Neuronal stem cell (in vitro differentiated cells): ENCODE measurements at regions not wholly inside any gene's neighbourhood (a gene's known extent, or its start where the extent isn't known, plus 50 kb on each side); places are given as distances from the start of the nearest gene placed in this dataset.

Experiments used
- DNase-seq: peaks from one replicate; pipeline ENCODE4 v3.0.0-alpha.2; 2013; ENCODE audit warnings: low spot score
- H2AFZ ChIP-seq: one replicate; pipeline ENCODE4 v1.6.1; 2013; ENCODE audit warnings: mild to moderate bottlenecking, low read length, inconsistent platforms
- H2AK5ac ChIP-seq: 2 replicates; pipeline ENCODE4 v1.6.1; 2013; ENCODE audit warnings: low read depth, mild to moderate bottlenecking, inconsistent platforms, low read length, moderate library complexity, mixed read lengths
- H2BK120ac ChIP-seq: 2 replicates; pipeline ENCODE4 v1.6.1; 2013; ENCODE audit warnings: low read depth, mild to moderate bottlenecking, inconsistent platforms, low read length, moderate library complexity, mixed read lengths
- H2BK12ac ChIP-seq: one replicate; pipeline ENCODE4 v1.6.1; 2013; ENCODE audit warnings: low read length, inconsistent platforms
- H2BK15ac ChIP-seq: 2 replicates; pipeline ENCODE4 v1.6.1; 2013; ENCODE audit warnings: mild to moderate bottlenecking, low read length, inconsistent platforms, mixed read lengths
- H2BK5ac ChIP-seq: one replicate; pipeline ENCODE4 v1.6.1; 2013; ENCODE audit warnings: inconsistent platforms, mild to moderate bottlenecking, low read length, moderate library complexity
- H3K14ac ChIP-seq: one replicate; pipeline ENCODE4 v1.6.1; 2013; ENCODE audit warnings: low read length, inconsistent platforms
- H3K18ac ChIP-seq: 2 replicates; pipeline ENCODE4 v1.6.1; 2013; ENCODE audit warnings: low read length, inconsistent platforms
- H3K23ac ChIP-seq: 2 replicates; pipeline ENCODE4 v1.6.1; 2013; ENCODE audit warnings: low read depth, mild to moderate bottlenecking, mixed read lengths, low read length, inconsistent platforms; ENCODE audit not compliant: poor library complexity
- H3K27ac ChIP-seq: replicated peaks from 3 replicates; pipeline ENCODE4 v1.5.1; 2013; ENCODE audit warnings: low read length, inconsistent platforms
- H3K27me3 ChIP-seq, 3 experiments: 2 replicates each; pipeline ENCODE4 v1.6.1; 2013; ENCODE audit warnings: low read length in 3 of 3, mild to moderate bottlenecking in 2 of 3, inconsistent platforms in 1 of 3, low read depth in 1 of 3, mixed read lengths in 1 of 3, moderate library complexity in 1 of 3; ENCODE audit not compliant: control insufficient read depth in 3 of 3, insufficient read depth in 3 of 3
- H3K36me3 ChIP-seq, 2 donors: replicated peaks in 1 of 2; 2 replicates each; pipeline ENCODE4 v1.6.1; 2013; ENCODE audit warnings: low read length in 2 of 2; ENCODE audit not compliant: control insufficient read depth in 2 of 2, insufficient read depth in 2 of 2
- H3K4ac ChIP-seq: 2 replicates; pipeline ENCODE4 v1.6.1; 2013; ENCODE audit warnings: inconsistent platforms, mild to moderate bottlenecking, low read length, moderate library complexity
- H3K4me1 ChIP-seq, 2 donors: 1 replicate in 1 of 2; 2 replicates in 1 of 2; pipeline ENCODE4 v1.6.1; 2013; ENCODE audit warnings: low read length in 2 of 2, low read depth in 1 of 2; ENCODE audit not compliant: control insufficient read depth in 2 of 2, insufficient read depth in 1 of 2
- H3K4me2 ChIP-seq: one replicate; pipeline ENCODE4 v1.6.1; 2013; ENCODE audit warnings: mild to moderate bottlenecking, low read length, inconsistent platforms; ENCODE audit not compliant: insufficient read depth, poor library complexity, severe bottlenecking
- H3K4me3 ChIP-seq, 2 donors: 2 replicates each; pipeline ENCODE4 v1.5.1; 2013; ENCODE audit warnings: low read length in 2 of 2, mild to moderate bottlenecking in 2 of 2, inconsistent platforms in 1 of 2, moderate library complexity in 1 of 2
- H3K79me1 ChIP-seq: one replicate; pipeline ENCODE4 v1.6.1; 2013; ENCODE audit warnings: low read depth, mild to moderate bottlenecking, inconsistent platforms, low read length, moderate library complexity
- H3K9ac ChIP-seq: one replicate; pipeline ENCODE4 v1.6.1; 2013; ENCODE audit warnings: mild to moderate bottlenecking, low read depth, low read length, inconsistent platforms; ENCODE audit not compliant: poor library complexity
- H3K9me3 ChIP-seq, 2 donors: replicated peaks in 1 of 2; 2 replicates each; pipeline versions ENCODE3 to v1.6.1; 2013; ENCODE audit warnings: low read length in 2 of 2, mild to moderate bottlenecking in 2 of 2, inconsistent platforms in 1 of 2, low read depth in 1 of 2, mixed read lengths in 1 of 2, moderate library complexity in 1 of 2; ENCODE audit not compliant: control insufficient read depth in 2 of 2, insufficient read depth in 1 of 2
- H4K8ac ChIP-seq: one replicate; pipeline ENCODE4 v1.6.1; 2013; ENCODE audit warnings: low read depth, mild to moderate bottlenecking, inconsistent platforms, low read length, moderate library complexity
- H4K91ac ChIP-seq: one replicate; pipeline ENCODE4 v1.6.1; 2013; ENCODE audit warnings: low read length, low read depth, mild to moderate bottlenecking, inconsistent platforms; ENCODE audit not compliant: poor library complexity
- WGBS, 2 donors: extraction: QIAGEN DNeasy Blood & Tissue Kit; methylation state at CpG; one replicate each; pipeline ENCODE4 v1.1.7; 2013; ENCODE audit warnings: missing lambda C conversion rate in 2 of 2, mixed read lengths in 1 of 2; ENCODE audit not compliant: insufficient read length in 2 of 2, insufficient replicate concordance in 1 of 2; ENCODE audit errors: extremely low coverage in 2 of 2; 5-methylcytosine and 5-hydroxymethylcytosine counted together

DNA sequence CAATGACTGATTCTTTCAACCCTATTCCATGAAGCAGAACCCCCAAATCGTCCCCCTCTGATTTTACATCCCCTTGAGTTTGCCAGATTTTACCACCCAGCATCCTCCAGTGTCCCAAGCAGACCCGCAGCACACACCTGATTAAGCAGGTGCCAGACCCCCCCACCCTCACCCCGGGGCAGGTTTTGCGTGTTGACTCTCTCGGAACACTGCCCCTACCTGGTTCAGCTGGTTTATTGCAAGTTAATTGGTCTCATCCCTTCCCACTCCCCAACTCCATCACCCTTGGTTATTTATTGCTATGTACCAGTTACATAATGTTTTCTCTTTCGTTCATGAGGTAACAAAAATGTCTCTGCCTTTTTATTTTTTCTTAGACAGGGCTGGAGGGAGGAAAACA lies 258.4 kb downstream of the BCOR start:
- Histone ChIP-seq H3K4me1 (peaks cover 7% of the 10 kb centered on the region in 2 donors), H3K14ac (no peak overlapping the region), H3K27ac (no peak overlapping the region), H3K4me3 (no peak overlapping the region), H3K9ac (no peak overlapping the region), H4K8ac (no peak overlapping the region), H4K91ac (no peak overlapping the region), H2AK5ac (no peak overlapping the region), H2BK120ac (no peak overlapping the region), H2BK12ac (no peak overlapping the region), H2BK15ac (no peak overlapping the region), H3K9me3 (no peaks in the 10 kb centered on the region), H3K4me2 (no peak overlapping the region), H2BK5ac (no peak overlapping the region), H2AFZ (no peak overlapping the region), H3K23ac (no peak overlapping the region), H3K79me1 (no peaks in the 10 kb centered on the region), H3K36me3 (no peaks in the 10 kb centered on the region), H3K4ac (no peak overlapping the region), H3K27me3 (peaks cover 0 to 7% (median 0%) of the 10 kb centered on the region in 3 experiments), H3K18ac (no peak overlapping the region)
- no CpG with 5 or more reads among the region's 6 CpGs for WGBS, 2 donors
- DNase-seq, result no peak

DNA sequence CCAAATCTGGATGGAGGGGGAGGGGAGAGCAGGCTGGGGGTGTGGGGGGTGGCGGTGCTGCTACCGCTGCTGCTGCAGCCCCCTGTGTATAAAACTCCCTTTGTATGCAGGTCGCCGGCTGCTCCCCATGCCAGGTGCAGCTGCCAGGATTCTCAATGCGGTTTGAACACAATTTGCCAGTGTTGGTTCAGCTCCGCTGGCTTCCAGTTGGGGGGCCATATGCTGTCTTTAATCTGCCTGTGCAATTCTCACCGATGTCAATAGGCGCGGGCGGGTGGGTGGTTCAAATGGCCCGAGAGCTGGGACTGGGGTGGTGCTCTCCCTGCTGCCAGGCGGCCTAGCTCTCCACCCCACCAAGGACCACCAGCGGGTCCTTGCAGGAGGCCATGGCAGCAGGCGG lies 257.6 kb downstream of the BCOR start:
- Histone ChIP-seq H4K91ac (no peak overlapping the region), H4K8ac (no peak overlapping the region), H2BK5ac (no peak overlapping the region), H2BK15ac (no peak overlapping the region), H3K4me1 (peaks cover 7 to 11% of the 10 kb centered on the region in 2 donors), H3K9ac (no peak overlapping the region), H2AK5ac (no peak overlapping the region), H2AFZ (no peak overlapping the region), H3K18ac (no peak overlapping the region), H3K36me3 (no peaks in the 10 kb centered on the region), H3K4ac (no peak overlapping the region), H3K4me3 (no peak overlapping the region), H2BK12ac (no peak overlapping the region), H3K27me3 (peaks cover 0 to 7% (median 0%) of the 10 kb centered on the region in 3 experiments), H3K14ac (no peak overlapping the region), H3K9me3 (no peaks in the 10 kb centered on the region), H2BK120ac (no peak overlapping the region), H3K27ac (no peak overlapping the region), H3K4me2 (no peak overlapping the region), H3K79me1 (no peaks in the 10 kb centered on the region), H3K23ac (no peak overlapping the region)
- no CpG with 5 or more reads among the region's 14 CpGs for WGBS, 2 donors
- no peak for DNase-seq

- DNase-seq, result no peak
- Histone ChIP-seq H3K4me1 (peaks cover 7 to 13% of the 10 kb centered on the region in 2 donors), H3K9ac (no peak overlapping the region)
Measured at GRCh38 chrX:39840581-39841093, 257.1 kb downstream of the BCOR start.

DNA sequence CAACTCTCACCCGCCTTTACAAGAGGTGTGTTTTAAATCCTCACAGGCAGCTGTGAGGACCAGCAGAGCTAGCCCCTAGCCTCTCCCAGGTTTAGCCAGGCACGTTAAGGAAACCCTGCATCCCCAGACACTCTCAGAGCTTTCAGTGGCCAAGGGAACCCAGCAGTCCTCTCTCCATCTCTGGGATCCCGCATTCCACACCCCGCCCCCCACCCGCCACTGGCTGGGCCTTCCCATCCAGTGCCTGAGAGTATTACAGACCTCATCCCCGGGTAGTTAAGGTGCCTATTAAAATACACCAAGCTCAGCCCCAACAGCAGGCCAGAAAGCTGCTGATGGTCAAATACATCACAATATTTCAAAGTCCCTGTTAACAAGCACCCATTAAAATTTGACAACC lies 256.2 kb downstream of the BCOR start:
- Histone ChIP-seq H3K9ac (no peak overlapping the region), H3K27me3 (peaks cover 0 to 7% (median 0%) of the 10 kb centered on the region in 3 experiments), H2BK12ac (no peak overlapping the region), H2AK5ac (no peak overlapping the region), H3K4me2 (no peak overlapping the region), H2BK120ac (no peak overlapping the region), H3K4me3 (no peak overlapping the region), H3K27ac (no peak overlapping the region), H3K14ac (no peak overlapping the region), H3K18ac (no peak overlapping the region), H4K91ac (no peak overlapping the region), H2AFZ (no peak overlapping the region), H3K4ac (no peak overlapping the region), H2BK15ac (no peak overlapping the region), H3K36me3 (no peaks in the 10 kb centered on the region), H3K4me1 (peaks cover 7 to 13% of the 10 kb centered on the region in 2 donors), H3K79me1 (no peaks in the 10 kb centered on the region), H2BK5ac (no peak overlapping the region), H3K23ac (no peak overlapping the region), H4K8ac (no peak overlapping the region), H3K9me3 (no peaks in the 10 kb centered on the region)
- no CpG with 5 or more reads among the region's 6 CpGs for WGBS, 2 donors
- no peak for DNase-seq

More at GRCh38 chrX:39840581-39841093, 257.1 kb downstream of the BCOR start:
- Histone ChIP-seq H4K91ac (no peak overlapping the region), H2BK120ac (no peak overlapping the region), H2BK12ac (no peak overlapping the region), H3K4me3 (no peak overlapping the region), H3K79me1 (no peaks in the 10 kb centered on the region), H2BK15ac (no peak overlapping the region), H2AK5ac (peak overlapping the region; percentile 63), H3K14ac (no peak overlapping the region), H3K4me2 (no peak overlapping the region), H4K8ac (no peak overlapping the region), H3K27ac (no peak overlapping the region), H2BK5ac (no peak overlapping the region), H3K4ac (no peak overlapping the region), H3K23ac (no peak overlapping the region), H3K9me3 (no peaks in the 10 kb centered on the region), H3K18ac (peak overlapping the region; percentile 48), H3K36me3 (no peaks in the 10 kb centered on the region), H3K27me3 (peaks cover 0 to 7% (median 0%) of the 10 kb centered on the region in 3 experiments), H2AFZ (no peak overlapping the region)
- no CpG with 5 or more reads among the region's 20 CpGs for WGBS, 2 donors
